GM12875 (cell line): ENCODE measurements at regions not wholly inside any gene's neighbourhood (a gene's known extent, or its start where the extent isn't known, plus 50 kb on each side); places are given as distances from the start of the nearest gene placed in this dataset.

Experiments used
- H3K4me3 ChIP-seq: one replicate; pipeline ENCODE4 v1.5.1; 2011; ENCODE audit warnings: low read depth, low read length, control low read depth
- TF ChIP-seq, protein P1 (sequence below): IDR thresholded peaks from 2 replicates; pipeline ENCODE4 v1.5.1; 2011; ENCODE audit warnings: low read depth, mild to moderate bottlenecking, control low read depth, inconsistent platforms, low read length, moderate library complexity, borderline replicate concordance; ENCODE audit not compliant: insufficient read depth

DNA sequence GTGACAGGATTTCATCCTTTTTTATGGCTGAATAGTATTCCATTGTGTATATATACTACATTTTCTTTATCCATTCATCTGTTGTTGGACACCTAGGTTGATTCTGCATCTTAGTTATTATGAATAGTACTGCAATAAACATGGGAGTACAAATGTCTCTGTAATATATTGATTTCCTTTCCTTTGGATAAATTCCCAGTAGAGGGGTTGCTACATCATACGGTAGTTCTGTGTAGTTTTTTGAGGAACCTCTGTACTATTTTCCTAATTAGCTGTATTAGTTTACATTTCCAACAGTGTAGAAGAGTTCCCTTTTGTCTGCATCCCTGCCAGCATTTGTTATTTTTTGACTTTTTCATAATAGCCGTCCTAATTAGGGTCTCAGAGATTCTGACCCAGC is 201.3 kb downstream of the GIPC2 start:
- TF ChIP-seq, protein P1, sequence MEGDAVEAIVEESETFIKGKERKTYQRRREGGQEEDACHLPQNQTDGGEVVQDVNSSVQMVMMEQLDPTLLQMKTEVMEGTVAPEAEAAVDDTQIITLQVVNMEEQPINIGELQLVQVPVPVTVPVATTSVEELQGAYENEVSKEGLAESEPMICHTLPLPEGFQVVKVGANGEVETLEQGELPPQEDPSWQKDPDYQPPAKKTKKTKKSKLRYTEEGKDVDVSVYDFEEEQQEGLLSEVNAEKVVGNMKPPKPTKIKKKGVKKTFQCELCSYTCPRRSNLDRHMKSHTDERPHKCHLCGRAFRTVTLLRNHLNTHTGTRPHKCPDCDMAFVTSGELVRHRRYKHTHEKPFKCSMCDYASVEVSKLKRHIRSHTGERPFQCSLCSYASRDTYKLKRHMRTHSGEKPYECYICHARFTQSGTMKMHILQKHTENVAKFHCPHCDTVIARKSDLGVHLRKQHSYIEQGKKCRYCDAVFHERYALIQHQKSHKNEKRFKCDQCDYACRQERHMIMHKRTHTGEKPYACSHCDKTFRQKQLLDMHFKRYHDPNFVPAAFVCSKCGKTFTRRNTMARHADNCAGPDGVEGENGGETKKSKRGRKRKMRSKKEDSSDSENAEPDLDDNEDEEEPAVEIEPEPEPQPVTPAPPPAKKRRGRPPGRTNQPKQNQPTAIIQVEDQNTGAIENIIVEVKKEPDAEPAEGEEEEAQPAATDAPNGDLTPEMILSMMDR, result no peak
- H3K4me3 ChIP-seq, result no peak overlapping the region

DNA sequence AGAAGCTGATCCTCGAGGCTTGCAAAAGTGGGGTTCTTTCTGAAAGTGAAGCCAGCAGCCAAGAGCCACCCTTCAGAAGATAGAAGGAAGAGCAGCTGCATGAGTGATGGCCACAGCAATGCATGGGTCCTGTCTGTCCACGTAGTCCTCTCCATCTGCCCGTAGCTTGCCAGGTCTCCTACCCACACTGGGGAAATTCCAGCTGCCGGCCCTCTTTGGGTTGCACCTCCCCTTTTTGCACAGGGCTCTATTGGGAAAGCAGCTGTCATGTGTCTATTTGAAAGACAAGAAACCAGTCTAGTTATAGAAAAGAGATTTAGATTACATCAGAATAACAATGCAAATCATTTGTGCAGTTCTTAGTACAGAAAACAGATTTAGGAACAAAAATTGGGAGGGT is 204.4 kb downstream of the GIPC2 start:
- H3K4me3 ChIP-seq, result no peak overlapping the region
- TF ChIP-seq, protein P1, result no peak

DNA sequence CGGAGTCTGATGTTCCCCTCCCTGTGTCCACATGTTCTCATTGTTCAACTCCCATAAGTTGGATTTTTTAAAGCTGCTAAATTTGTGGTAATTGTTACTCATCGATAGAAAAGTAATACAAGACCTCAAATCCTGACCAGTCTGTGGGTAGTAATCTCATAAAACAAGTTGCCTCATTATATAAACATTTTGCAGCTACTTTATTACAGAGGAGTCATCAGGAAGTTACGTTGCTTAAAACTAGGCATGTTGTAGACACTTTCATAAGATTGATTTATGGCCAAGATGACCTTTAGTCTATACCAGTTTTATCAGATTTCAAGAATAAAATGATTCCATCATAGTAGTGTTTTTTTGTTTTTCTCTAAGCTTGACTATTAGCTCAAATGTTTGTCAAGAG is 208.8 kb downstream of the GIPC2 start:
- TF ChIP-seq, protein P1, result no peak
- no peak overlapping the region for H3K4me3 ChIP-seq

DNA sequence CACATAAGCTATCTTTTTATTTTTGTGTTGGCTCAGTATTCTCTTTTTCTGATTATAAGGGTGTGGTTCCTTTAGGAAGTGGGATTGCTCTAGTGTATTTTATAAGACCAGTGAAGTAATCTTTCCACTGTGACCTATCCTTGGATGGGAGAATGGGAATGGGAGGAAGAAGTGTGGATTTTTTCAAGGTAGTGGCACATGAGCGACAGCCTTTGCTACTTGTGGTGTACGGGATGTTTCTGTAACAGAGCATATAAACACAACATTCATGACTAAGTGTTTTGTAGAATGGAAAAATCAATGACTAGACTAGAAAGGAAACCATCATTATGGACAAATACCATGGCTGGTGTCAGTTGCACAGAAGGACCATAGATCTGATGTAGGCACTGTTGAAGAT is 209.6 kb downstream of the GIPC2 start:
- no peak overlapping the region for H3K4me3 ChIP-seq
- TF ChIP-seq, protein P1, result no peak

DNA sequence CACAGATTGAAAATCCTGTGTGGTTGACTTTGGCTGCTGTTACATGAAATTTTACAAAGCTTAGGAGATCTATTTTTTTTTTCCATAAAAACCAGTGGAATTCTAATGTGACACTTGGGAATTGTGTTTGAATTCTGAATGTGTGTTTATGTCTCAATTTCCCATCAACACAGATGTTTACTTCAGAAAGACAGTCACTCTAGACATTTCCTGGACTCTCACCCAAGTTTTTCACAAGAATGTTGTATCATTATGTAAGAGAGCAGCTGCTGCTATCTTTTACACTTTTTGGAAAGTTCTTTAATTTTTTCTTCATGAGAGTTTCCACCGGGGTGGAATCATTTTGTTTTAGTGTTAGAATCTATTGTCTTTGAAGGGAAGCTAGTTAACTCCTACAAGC is 210.1 kb downstream of the GIPC2 start:
- H3K4me3 ChIP-seq, result no peak overlapping the region
- TF ChIP-seq, protein P1, result no peak

DNA sequence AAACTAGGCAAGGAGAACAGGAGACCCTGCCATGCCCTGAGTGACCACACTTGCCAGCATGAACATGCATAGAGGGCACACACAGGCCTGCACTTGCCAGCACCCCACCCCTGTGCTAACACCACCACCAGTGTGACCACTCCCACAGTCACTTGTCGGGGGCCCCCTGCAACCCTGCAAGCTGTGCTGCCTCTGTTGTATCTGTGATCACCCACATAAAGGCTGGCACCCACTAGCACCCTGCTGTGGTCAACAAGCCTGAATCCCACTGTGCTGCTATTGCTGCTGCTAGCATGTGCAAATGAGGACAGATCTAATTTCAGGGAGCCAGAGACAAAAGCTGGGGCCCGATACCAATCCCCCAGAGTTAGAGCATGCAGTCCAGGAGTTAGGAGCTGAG is 217.7 kb downstream of the GIPC2 start:
- TF ChIP-seq, protein P1, result no peak
- no peak overlapping the region for H3K4me3 ChIP-seq

DNA sequence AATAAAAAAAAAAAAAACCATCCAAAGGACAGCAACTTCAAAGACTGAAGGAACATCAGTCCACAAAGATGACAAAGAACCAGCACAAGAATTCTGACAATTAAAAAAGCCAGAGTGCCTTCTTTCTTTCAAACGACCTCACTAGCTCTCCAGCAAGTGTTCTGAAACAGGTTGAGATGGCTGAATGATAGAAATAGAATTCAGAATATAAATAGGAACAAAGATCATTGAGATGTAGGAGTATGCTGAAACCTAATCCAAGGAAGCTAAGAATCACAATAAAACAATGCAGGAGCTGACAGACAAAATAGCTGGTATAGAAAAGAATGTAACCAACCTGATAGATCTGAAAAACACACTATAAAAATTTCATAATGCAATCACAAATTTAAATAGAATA is 218.2 kb downstream of the GIPC2 start:
- TF ChIP-seq, protein P1, result no peak
- no peak overlapping the region for H3K4me3 ChIP-seq
